ENCODE measurements at regions not wholly inside any gene's neighbourhood (a gene's known extent, or its start where the extent isn't known, plus 50 kb on each side); places are given as distances from the start of the nearest gene placed in this dataset.
"Not testable (repeated sequence)": the region's sequence is repeated elsewhere in the genome, so short reads cannot be mapped to it uniquely, and the experiment has no call there.

DNA sequence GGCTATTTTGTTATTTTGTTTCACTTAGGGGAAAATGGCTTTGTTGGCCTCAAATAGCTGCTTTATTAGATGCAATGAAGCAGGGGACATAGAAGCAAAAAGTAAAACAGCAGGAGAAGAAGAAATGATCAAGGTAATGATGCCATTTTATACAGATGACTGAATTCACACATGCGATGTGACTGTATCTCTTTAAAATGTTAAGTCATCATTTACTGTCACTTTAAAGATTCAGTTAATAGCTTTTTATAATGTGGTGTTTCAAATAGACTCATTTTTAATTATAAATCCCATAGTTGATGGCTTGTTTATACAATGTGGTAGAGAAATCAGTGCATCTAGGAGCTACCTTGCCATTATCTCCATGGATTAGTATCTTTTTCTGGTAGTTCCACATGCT, 863.9 kb upstream of the DEFB115 start:
- DNase-seq (ENCODE audit: low read depth) = not testable (repeated sequence)

- DNase-seq (ENCODE audit: low read depth) = not testable (repeated sequence)
Observed at GRCh38 chr20:30397111-30397510, 860.4 kb upstream of the DEFB115 start.

- not testable (repeated sequence) for DNase-seq (ENCODE audit: low read depth)
Observed at GRCh38 chr20:30405061-30405460, 852.4 kb upstream of the DEFB115 start.

GRCh38 chr20:30405585-30405984, 851.9 kb upstream of the DEFB115 start:
- DNase-seq (ENCODE audit: low read depth) = not testable (repeated sequence)

DNA sequence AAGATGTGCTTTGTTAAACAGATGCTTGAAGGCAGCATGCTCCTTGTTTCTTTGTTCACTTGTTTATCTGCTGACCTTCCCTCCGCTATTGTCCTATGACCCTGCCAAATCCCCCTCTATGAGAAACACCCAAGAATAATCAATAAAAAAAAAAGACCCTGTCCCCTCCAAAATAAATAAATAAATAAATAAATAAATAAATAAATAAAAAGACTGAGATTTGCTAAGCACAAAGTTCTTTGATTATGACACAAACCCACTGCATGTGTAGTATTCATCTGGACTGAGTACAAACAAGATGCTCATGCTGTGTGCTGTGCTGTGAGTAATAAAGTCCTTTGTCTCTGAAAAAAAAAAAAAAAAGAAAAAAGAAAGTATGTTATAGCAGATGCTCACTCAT, 851.1 kb upstream of the DEFB115 start:
- not testable (repeated sequence) for DNase-seq (ENCODE audit: low read depth)

DNA sequence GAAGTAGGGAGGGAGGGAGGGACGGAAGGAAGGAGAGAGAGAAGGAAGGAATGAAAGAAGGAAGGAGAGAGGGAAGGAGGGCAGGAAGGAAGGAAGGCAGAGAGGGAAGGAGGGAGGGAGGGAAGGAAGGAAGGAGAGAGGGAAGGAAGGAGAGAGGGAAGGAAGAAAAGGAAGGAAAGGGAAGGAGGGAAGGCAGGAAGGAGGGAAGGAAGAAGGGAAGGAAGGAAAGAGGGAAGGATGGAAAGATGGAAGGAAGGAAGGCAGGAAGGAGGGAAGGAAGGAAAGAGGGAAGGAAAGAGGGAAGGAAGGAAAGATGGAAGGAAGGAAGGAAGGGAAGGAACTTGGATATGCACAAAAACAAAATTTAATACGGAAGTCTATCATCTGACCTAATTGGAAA, 844.5 kb upstream of the DEFB115 start:
- DNase-seq (ENCODE audit: low read depth) = no peak

GRCh38 chr20:30417387-30417786, 840.1 kb upstream of the DEFB115 start:
- not testable (repeated sequence) for DNase-seq (ENCODE audit: low read depth)

- DNase-seq (ENCODE audit: low read depth) = not testable (repeated sequence)
Observed at GRCh38 chr20:30418378-30418777, 839.1 kb upstream of the DEFB115 start.

GRCh38 chr20:30419466-30419865, 838.0 kb upstream of the DEFB115 start:
- no peak for DNase-seq (ENCODE audit: low read depth)

GRCh38 chr20:30419871-30420420, 837.5 kb upstream of the DEFB115 start:
- DNase-seq (ENCODE audit: low read depth) = not testable (repeated sequence)
